Ovary (tissue), 7 donors: ENCODE measurements at regions not wholly inside any gene's neighbourhood (a gene's known extent, or its start where the extent isn't known, plus 50 kb on each side); places are given as distances from the start of the nearest gene placed in this dataset.

Experiments
- DNase-seq, 5 donors: peaks; one replicate each; pipeline ENCODE4 v3.0.0-alpha.2; 2019 to 2020
- H3K27ac ChIP-seq, 2 donors: fragments of 200-600 bp; one replicate each; pipeline versions ENCODE4 v1.5.1 to v1.8.0; 2019 to 2022
- H3K27me3 ChIP-seq: fragments of 200-600 bp; one replicate; pipeline ENCODE4 v1.8.0; 2022
- H3K36me3 ChIP-seq: fragments of 200-600 bp; sonication (generic); one replicate; pipeline ENCODE4 v1.5.1; 2019
- H3K4me1 ChIP-seq: one replicate; pipeline ENCODE4 v1.8.1; 2013; ENCODE audit warnings: mild to moderate bottlenecking, moderate library complexity; ENCODE audit not compliant: insufficient read depth
- H3K4me3 ChIP-seq: fragments of 200-600 bp; sonication (generic); one replicate; pipeline ENCODE4 v1.5.1; 2017
- H3K9me3 ChIP-seq, 2 donors: fragments of 200-600 bp in 1 of 2; sonication (generic) in 1 of 2; one replicate each; pipeline versions ENCODE4 v1.5.1 to v1.8.1; 2013 to 2019; ENCODE audit warnings: mild to moderate bottlenecking in 1 of 2, moderate library complexity in 1 of 2
- EP300 ChIP-seq: sonication (generic); formaldehyde crosslinking; IDR thresholded peaks from one replicate; pipeline ENCODE4 v1.6.1; 2017; ENCODE audit warnings: antibody characterized with exemption
- POLR2A ChIP-seq: fragments of 450-650 bp; IDR thresholded peaks from one replicate; pipeline ENCODE4 v1.6.1; 2017; ENCODE audit warnings: antibody characterized with exemption, mild to moderate bottlenecking, moderate library complexity
- WGBS, 3 donors: extraction: QIAGEN DNeasy Blood & Tissue Kit in 1 of 3; methylation state at CpG; one replicate each; pipeline versions ENCODE4 v1.1.5 to v1.1.7; 2013 to 2017; 5-methylcytosine and 5-hydroxymethylcytosine counted together
- intact Hi-C, 4 donors: fragments of 100-400 bp; cut with DNase I; formaldehyde crosslinking; loops; one replicate each; pipeline versions ENCODE4 v1.11.0 to v1.15.1; 2022 to 2023
- TF ChIP-seq, protein P1 (sequence below), 3 donors: fragments of 450-650 bp in 2 of 3; fragments of 200-600 bp in 1 of 3; IDR thresholded peaks; one replicate each; pipeline versions ENCODE4 v1.5.1 to v1.8.0; 2016 to 2022; ENCODE audit warnings: antibody characterized with exemption in 3 of 3, mild to moderate bottlenecking in 1 of 3
- donor health status: DM: no; HTN: no; CAD: no; lungs with moderate emphysema.
- donor health status: DM: no; HTN: no; CAD: no.
- donor health status: Bipolar disorder and iron deficiency.
- donor health status: DM: no; HTN: no; CAD: no.
- donor health status: DM: yes; HTN: yes; CAD: no.

DNA sequence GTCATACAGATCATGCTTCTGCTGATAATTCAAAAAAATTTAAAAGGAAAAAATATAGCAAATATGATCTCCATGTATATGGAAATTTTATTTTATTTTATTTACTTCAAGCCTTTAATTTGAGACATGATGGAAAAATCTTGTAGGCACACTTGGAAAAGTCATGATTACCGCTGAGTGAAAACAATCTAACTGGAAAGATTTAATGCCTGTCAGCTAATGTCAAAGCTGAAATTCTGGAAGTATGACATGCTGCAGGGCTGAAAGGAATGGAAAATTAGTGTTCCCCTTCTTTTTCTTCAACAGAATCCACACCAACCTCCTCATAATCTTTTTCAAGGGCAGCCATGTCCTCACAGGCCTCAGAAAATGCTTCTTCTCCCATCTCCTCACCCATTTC is 58.2 kb downstream of the RPRM start:
- WGBS, 3 donors, result 88 to 91% (median 90%) methylated on average over 1 of the region's 1 CpG
- no peaks in the 10 kb centered on the region for H3K4me1 ChIP-seq
- TF ChIP-seq, protein P1, sequence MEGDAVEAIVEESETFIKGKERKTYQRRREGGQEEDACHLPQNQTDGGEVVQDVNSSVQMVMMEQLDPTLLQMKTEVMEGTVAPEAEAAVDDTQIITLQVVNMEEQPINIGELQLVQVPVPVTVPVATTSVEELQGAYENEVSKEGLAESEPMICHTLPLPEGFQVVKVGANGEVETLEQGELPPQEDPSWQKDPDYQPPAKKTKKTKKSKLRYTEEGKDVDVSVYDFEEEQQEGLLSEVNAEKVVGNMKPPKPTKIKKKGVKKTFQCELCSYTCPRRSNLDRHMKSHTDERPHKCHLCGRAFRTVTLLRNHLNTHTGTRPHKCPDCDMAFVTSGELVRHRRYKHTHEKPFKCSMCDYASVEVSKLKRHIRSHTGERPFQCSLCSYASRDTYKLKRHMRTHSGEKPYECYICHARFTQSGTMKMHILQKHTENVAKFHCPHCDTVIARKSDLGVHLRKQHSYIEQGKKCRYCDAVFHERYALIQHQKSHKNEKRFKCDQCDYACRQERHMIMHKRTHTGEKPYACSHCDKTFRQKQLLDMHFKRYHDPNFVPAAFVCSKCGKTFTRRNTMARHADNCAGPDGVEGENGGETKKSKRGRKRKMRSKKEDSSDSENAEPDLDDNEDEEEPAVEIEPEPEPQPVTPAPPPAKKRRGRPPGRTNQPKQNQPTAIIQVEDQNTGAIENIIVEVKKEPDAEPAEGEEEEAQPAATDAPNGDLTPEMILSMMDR (IDR thresholded peaks at IDR 0.05), result no peak
- TF ChIP-seq POLR2A (no peak), EP300 (no peak)

DNA sequence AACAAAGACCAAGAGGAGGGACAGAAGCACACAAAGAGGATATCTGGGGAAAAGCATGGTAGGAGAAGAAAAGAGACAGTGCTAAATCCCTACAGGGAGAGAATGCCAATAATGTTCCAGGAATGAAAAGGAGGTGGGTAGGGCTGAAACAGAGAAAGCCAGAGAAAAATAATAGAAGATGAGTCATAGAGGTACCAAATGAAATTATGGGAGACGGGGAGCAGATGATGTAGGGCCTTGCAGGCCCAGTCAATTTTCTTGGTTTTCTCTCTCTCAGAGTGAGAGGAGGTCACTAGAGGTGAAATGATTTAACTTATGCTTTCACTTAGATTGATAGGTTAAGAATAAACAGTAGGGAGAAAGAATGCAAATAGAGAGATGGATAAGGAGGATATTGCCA is 61.5 kb downstream of the RPRM start:
- TF ChIP-seq, protein P1 (IDR thresholded peaks at IDR 0.05), result no peak
- TF ChIP-seq POLR2A, result no peak
- no peak for TF ChIP-seq EP300
- H3K27ac ChIP-seq, result no peak overlapping the region
- 83 to 98% (median 94%) methylated on average over 1 of the region's 1 CpG for WGBS, 3 donors

More for the DNA sequence above, 58.2 kb downstream of the RPRM start:
- intact Hi-C loops, result no loop called here
- Histone ChIP-seq H3K36me3 (no peaks in the 10 kb centered on the region), H3K27ac (no peak overlapping the region), H3K9me3 (no peaks in the 10 kb centered on the region), H3K4me3 (no peak overlapping the region), H3K27me3 (no peaks in the 10 kb centered on the region)
- no peak for DNase-seq

DNA sequence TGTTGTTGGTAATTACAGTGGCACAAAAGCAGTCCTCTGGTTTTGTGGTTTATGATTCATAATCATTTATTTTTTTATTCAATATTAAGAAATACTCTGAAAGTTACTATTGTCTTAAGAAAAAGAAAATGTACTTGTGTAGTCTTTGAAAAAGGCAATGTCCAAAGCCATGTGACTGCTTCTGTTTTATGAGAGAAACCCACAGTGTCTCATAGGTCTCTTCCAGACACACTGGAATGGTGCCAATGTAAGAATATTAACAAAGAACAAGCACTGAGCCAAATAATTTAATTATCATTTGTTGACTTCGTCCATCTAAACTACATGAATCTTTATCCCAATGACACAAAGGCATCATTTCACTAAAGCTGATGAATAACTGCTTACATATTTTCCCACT is 62.5 kb downstream of the RPRM start:
- H3K9me3 ChIP-seq, result no peaks in the 10 kb centered on the region

More for the DNA sequence above, 61.5 kb downstream of the RPRM start:
- DNase-seq, result no peak
- H3K4me3 ChIP-seq, result no peak overlapping the region
- intact Hi-C loops, result no loop called here
- no peaks in the 10 kb centered on the region for H3K27me3 ChIP-seq
- no peaks in the 10 kb centered on the region for H3K4me1 ChIP-seq
- H3K9me3 ChIP-seq, result no peaks in the 10 kb centered on the region
- no peaks in the 10 kb centered on the region for H3K36me3 ChIP-seq

DNA sequence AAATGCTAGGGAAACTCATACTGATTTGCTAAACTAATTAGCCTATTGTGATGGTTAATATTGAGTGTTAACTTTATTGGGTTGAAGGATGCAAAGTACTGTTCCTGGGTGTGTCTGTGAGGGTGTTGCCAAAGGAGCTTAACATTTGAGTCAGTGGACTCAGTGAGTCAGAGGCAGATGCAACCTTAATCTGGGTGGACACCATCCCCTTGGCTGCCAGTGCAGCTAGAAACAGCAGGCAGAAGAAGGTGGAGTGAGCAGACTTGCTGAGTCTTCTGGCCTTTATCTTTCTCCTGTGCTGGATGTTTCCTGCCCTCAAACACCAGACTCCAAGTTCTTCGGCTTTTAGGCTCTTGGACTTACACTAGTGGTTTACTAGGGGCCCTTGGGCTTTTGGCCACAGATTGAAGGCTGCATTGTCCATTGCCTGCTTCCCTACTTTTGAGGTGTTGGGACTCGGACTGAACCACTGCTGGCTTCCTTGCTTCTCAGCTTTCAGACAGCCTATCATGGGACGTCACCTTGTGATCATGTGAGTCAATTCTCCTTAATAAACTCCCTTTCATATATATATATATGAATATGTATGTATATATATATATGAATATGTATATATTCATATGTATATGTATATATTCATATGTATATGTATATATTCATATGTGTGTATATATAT is 69.7 kb downstream of the RPRM start:
- DNase-seq, result no peak
- Histone ChIP-seq H3K4me3 (no peak overlapping the region), H3K9me3 (no peaks in the 10 kb centered on the region), H3K4me1 (no peaks in the 10 kb centered on the region), H3K27me3 (no peaks in the 10 kb centered on the region), H3K27ac (no peak overlapping the region), H3K36me3 (no peaks in the 10 kb centered on the region)
- TF ChIP-seq POLR2A (no peak), EP300 (no peak)
- TF ChIP-seq, protein P1 (IDR thresholded peaks at IDR 0.05), result no peak
- intact Hi-C loops, result no loop called here
- 78 to 85% (median 81%) methylated on average over 3 of the region's 3 CpGs for WGBS, 3 donors

More for the DNA sequence above, 62.5 kb downstream of the RPRM start:
- 15 to 37% (median 23%) methylated on average over 1 of the region's 1 CpG for WGBS, 3 donors
- no peaks in the 10 kb centered on the region for H3K27me3 ChIP-seq
- intact Hi-C loops, result no loop called here
- TF ChIP-seq EP300, result no peak
- no peaks in the 10 kb centered on the region for H3K4me1 ChIP-seq
- no peaks in the 10 kb centered on the region for H3K36me3 ChIP-seq
- H3K27ac ChIP-seq, result no peak overlapping the region
- no peak for DNase-seq
- H3K4me3 ChIP-seq, result no peak overlapping the region

DNA sequence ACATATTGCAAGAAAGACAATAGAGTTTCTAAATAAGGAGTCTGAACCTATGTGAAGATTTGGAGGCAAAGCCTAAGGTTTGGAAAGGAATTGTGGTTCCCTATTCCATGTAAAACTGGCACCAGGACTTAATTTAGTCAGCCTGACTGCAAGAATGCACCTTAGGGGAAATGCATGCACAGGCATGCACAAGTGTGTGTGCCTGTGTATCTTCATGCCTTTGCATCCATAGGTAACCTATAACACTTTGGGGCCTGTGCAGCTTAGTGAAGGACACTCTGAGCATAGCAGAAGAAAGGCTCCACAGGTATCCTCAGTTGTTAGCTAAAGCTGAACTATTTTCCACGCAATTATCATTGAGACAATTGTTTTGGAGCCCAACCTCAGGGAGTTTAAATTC is 73.4 kb downstream of the RPRM start:
- DNase-seq, result no peak
- Histone ChIP-seq H3K27me3 (no peaks in the 10 kb centered on the region), H3K9me3 (no peaks in the 10 kb centered on the region), H3K4me3 (no peak overlapping the region), H3K36me3 (no peaks in the 10 kb centered on the region), H3K27ac (no peak overlapping the region), H3K4me1 (no peaks in the 10 kb centered on the region)
- 20 to 50% (median 33%) methylated on average over 1 of the region's 1 CpG for WGBS, 3 donors
- intact Hi-C loops, result no loop called here
- TF ChIP-seq POLR2A (no peak), EP300 (no peak)
- TF ChIP-seq, protein P1 (IDR thresholded peaks at IDR 0.05), result no peak
